Naive B cell (primary cell): ENCODE measurements at regions not wholly inside any gene's neighbourhood (a gene's known extent, or its start where the extent isn't known, plus 50 kb on each side); places are given as distances from the start of the nearest gene placed in this dataset.
A peak's percentile ranks its signal among the peaks of the same experiment; 100 is the strongest.

ENCODE experiments used
- ATAC-seq, 2 donors: fragments of 150-1000 bp; cut with Tn5 transposase; 2 replicates each; pipeline ENCODE4 v1.10.0; 2021; ENCODE audit warnings: low read depth in 2 of 2, mild to moderate bottlenecking in 2 of 2, moderate library complexity in 2 of 2
- DNase-seq: peaks from one replicate; pipeline ENCODE4 v3.0.0; 2022
- H3K27ac Mint-ChIP-seq, 6 donors: one replicate each; pipeline ENCODE4 v1.8.0; 2020 to 2022; ENCODE audit warnings: mild to moderate bottlenecking in 6 of 6, mixed read lengths in 6 of 6, moderate library complexity in 5 of 6, inconsistent platforms in 2 of 6
- H3K27me3 Mint-ChIP-seq, 3 donors: one replicate each; pipeline ENCODE4 v1.8.0; 2021 to 2022; ENCODE audit warnings: mixed read lengths in 3 of 3, mild to moderate bottlenecking in 1 of 3
- H3K36me3 Mint-ChIP-seq, 2 donors: one replicate each; pipeline ENCODE4 v1.8.0; 2020 to 2022; ENCODE audit warnings: mixed read lengths in 2 of 2, inconsistent platforms in 1 of 2, mild to moderate bottlenecking in 1 of 2
- H3K4me1 Mint-ChIP-seq, 3 donors: one replicate each; pipeline ENCODE4 v1.8.0; 2020 to 2022; ENCODE audit warnings: mixed read lengths in 3 of 3, inconsistent platforms in 1 of 3, mild to moderate bottlenecking in 1 of 3, moderate library complexity in 1 of 3
- H3K4me3 Mint-ChIP-seq, 8 donors: one replicate each; pipeline ENCODE4 v1.8.0; 2020 to 2022; ENCODE audit warnings: mild to moderate bottlenecking in 8 of 8, mixed read lengths in 8 of 8, moderate library complexity in 8 of 8, inconsistent platforms in 2 of 8
- H3K9me3 Mint-ChIP-seq, 7 donors: one replicate each; pipeline ENCODE4 v1.8.0; 2020 to 2022; ENCODE audit warnings: mixed read lengths in 7 of 7, mild to moderate bottlenecking in 5 of 7, inconsistent platforms in 2 of 7, moderate library complexity in 1 of 7

- no peak overlapping the region for H3K27ac Mint-ChIP-seq
- H3K4me3 Mint-ChIP-seq, result peak overlapping the region in 1 of 8 donors; percentile 5
- no peaks in the 10 kb centered on the region for H3K36me3 Mint-ChIP-seq
- ATAC-seq, result no peak
- peaks cover 0 to 9% (median 3%) of the 10 kb centered on the region in 7 donors for H3K9me3 Mint-ChIP-seq
- peaks cover 5 to 13% (median 10%) of the 10 kb centered on the region in 3 donors for H3K27me3 Mint-ChIP-seq
- no peak for DNase-seq
- H3K4me1 Mint-ChIP-seq, result no peaks in the 10 kb centered on the region
These were observed 728.6 kb downstream of the PTPRU start for GRCh38 chr1:29964718-29965533.

GRCh38 chr1:29963946-29964345 lies 727.6 kb downstream of the PTPRU start:
- H3K4me3 Mint-ChIP-seq, result no peak overlapping the region

GRCh38 chr1:29962831-29963247 lies 726.5 kb downstream of the PTPRU start:
- ATAC-seq (no peak), DNase-seq (no peak)
- Mint-ChIP-seq H3K4me3 (no peak overlapping the region), H3K27ac (no peak overlapping the region), H3K27me3 (peaks cover 0 to 13% (median 6%) of the 10 kb centered on the region in 3 donors), H3K9me3 (peaks cover 0 to 5% (median 3%) of the 10 kb centered on the region in 7 donors), H3K4me1 (no peaks in the 10 kb centered on the region), H3K36me3 (no peaks in the 10 kb centered on the region)

More at GRCh38 chr1:29963946-29964345, 727.6 kb downstream of the PTPRU start:
- Mint-ChIP-seq H3K27ac (no peak overlapping the region), H3K4me1 (no peaks in the 10 kb centered on the region), H3K36me3 (no peaks in the 10 kb centered on the region), H3K9me3 (peaks cover 0 to 6% (median 3%) of the 10 kb centered on the region in 7 donors), H3K27me3 (peaks cover 3 to 13% (median 6%) of the 10 kb centered on the region in 3 donors)
- DNase-seq (no peak), ATAC-seq (no peak)

GRCh38 chr1:29962336-29962735 lies 726.0 kb downstream of the PTPRU start:
- H3K27ac Mint-ChIP-seq, result no peak overlapping the region
- H3K4me1 Mint-ChIP-seq, result no peaks in the 10 kb centered on the region
- H3K27me3 Mint-ChIP-seq, result peaks cover 0 to 13% (median 6%) of the 10 kb centered on the region in 3 donors
- no peaks in the 10 kb centered on the region for H3K36me3 Mint-ChIP-seq
- ATAC-seq (no peak), DNase-seq (no peak)
- H3K9me3 Mint-ChIP-seq, result peaks cover 0 to 5% (median 3%) of the 10 kb centered on the region in 7 donors
- no peak overlapping the region for H3K4me3 Mint-ChIP-seq

- ATAC-seq, result no peak
- no peak overlapping the region for H3K27ac Mint-ChIP-seq
These were observed 725.2 kb downstream of the PTPRU start for GRCh38 chr1:29961293-29962059.

GRCh38 chr1:29960876-29961275 lies 724.6 kb downstream of the PTPRU start:
- no peaks in the 10 kb centered on the region for H3K36me3 Mint-ChIP-seq
- H3K4me3 Mint-ChIP-seq, result no peak overlapping the region
- peaks cover 0 to 12% (median 8%) of the 10 kb centered on the region in 3 donors for H3K27me3 Mint-ChIP-seq
- no peak for ATAC-seq
- peaks cover 0 to 5% (median 4%) of the 10 kb centered on the region in 7 donors for H3K9me3 Mint-ChIP-seq
- DNase-seq, result no peak
- H3K4me1 Mint-ChIP-seq, result no peaks in the 10 kb centered on the region
- H3K27ac Mint-ChIP-seq, result no peak overlapping the region

More at GRCh38 chr1:29961293-29962059, 725.2 kb downstream of the PTPRU start:
- no peaks in the 10 kb centered on the region for H3K36me3 Mint-ChIP-seq
- H3K4me1 Mint-ChIP-seq, result no peaks in the 10 kb centered on the region
- peaks cover 0 to 5% (median 3%) of the 10 kb centered on the region in 7 donors for H3K9me3 Mint-ChIP-seq
- H3K4me3 Mint-ChIP-seq, result no peak overlapping the region
- peaks cover 0 to 13% (median 10%) of the 10 kb centered on the region in 3 donors for H3K27me3 Mint-ChIP-seq
- no peak for DNase-seq

- ATAC-seq (no peak), DNase-seq (no peak)
- no peaks in the 10 kb centered on the region for H3K4me1 Mint-ChIP-seq
- peaks cover 0 to 5% (median 4%) of the 10 kb centered on the region in 7 donors for H3K9me3 Mint-ChIP-seq
- H3K4me3 Mint-ChIP-seq, result no peak overlapping the region
- H3K27me3 Mint-ChIP-seq, result peaks cover 0 to 11% (median 8%) of the 10 kb centered on the region in 3 donors
- H3K36me3 Mint-ChIP-seq, result no peaks in the 10 kb centered on the region
- no peak overlapping the region for H3K27ac Mint-ChIP-seq
These were observed 723.9 kb downstream of the PTPRU start for GRCh38 chr1:29960156-29960755.

- no peak for ATAC-seq
- no peaks in the 10 kb centered on the region for H3K4me1 Mint-ChIP-seq
These were observed 723.0 kb downstream of the PTPRU start for GRCh38 chr1:29959356-29959755.

GRCh38 chr1:29958271-29958670 lies 721.9 kb downstream of the PTPRU start:
- Mint-ChIP-seq H3K36me3 (no peaks in the 10 kb centered on the region), H3K4me1 (no peaks in the 10 kb centered on the region), H3K9me3 (peaks cover 0 to 5% (median 4%) of the 10 kb centered on the region in 7 donors), H3K27me3 (peaks cover 0 to 17% (median 8%) of the 10 kb centered on the region in 3 donors), H3K4me3 (no peak overlapping the region), H3K27ac (no peak overlapping the region)
- ATAC-seq (no peak), DNase-seq (no peak)

More at GRCh38 chr1:29959356-29959755, 723.0 kb downstream of the PTPRU start:
- peaks cover 0 to 5% (median 4%) of the 10 kb centered on the region in 7 donors for H3K9me3 Mint-ChIP-seq
- DNase-seq, result no peak
- no peaks in the 10 kb centered on the region for H3K36me3 Mint-ChIP-seq
- peaks cover 0 to 17% (median 8%) of the 10 kb centered on the region in 3 donors for H3K27me3 Mint-ChIP-seq
- no peak overlapping the region for H3K4me3 Mint-ChIP-seq
- no peak overlapping the region for H3K27ac Mint-ChIP-seq

- H3K27me3 Mint-ChIP-seq, result peaks cover 3 to 27% (median 14%) of the 10 kb centered on the region in 3 donors
- H3K36me3 Mint-ChIP-seq, result no peaks in the 10 kb centered on the region
- no peak for DNase-seq
- no peak overlapping the region for H3K27ac Mint-ChIP-seq
- peaks cover 0 to 5% (median 0%) of the 10 kb centered on the region in 7 donors for H3K9me3 Mint-ChIP-seq
- no peak overlapping the region for H3K4me3 Mint-ChIP-seq
- ATAC-seq, result no peak
- no peaks in the 10 kb centered on the region for H3K4me1 Mint-ChIP-seq
These were observed 720.2 kb downstream of the PTPRU start for GRCh38 chr1:29956349-29957030.

GRCh38 chr1:29954591-29954990 lies 718.3 kb downstream of the PTPRU start:
- Mint-ChIP-seq H3K4me1 (no peaks in the 10 kb centered on the region), H3K27me3 (peaks cover 13 to 28% (median 16%) of the 10 kb centered on the region in 3 donors), H3K36me3 (no peaks in the 10 kb centered on the region), H3K4me3 (no peak overlapping the region), H3K27ac (no peak overlapping the region), H3K9me3 (peaks cover 0 to 5% (median 0%) of the 10 kb centered on the region in 7 donors)
- no peak for ATAC-seq
- DNase-seq, result no peak

GRCh38 chr1:29953961-29954360 lies 717.6 kb downstream of the PTPRU start:
- Mint-ChIP-seq H3K9me3 (peaks cover 0 to 5% (median 0%) of the 10 kb centered on the region in 7 donors), H3K27me3 (peaks cover 13 to 28% (median 18%) of the 10 kb centered on the region in 3 donors), H3K4me3 (no peak overlapping the region), H3K4me1 (no peaks in the 10 kb centered on the region), H3K36me3 (no peaks in the 10 kb centered on the region), H3K27ac (no peak overlapping the region)
- ATAC-seq (no peak), DNase-seq (no peak)

- Mint-ChIP-seq H3K9me3 (peaks cover 0 to 3% (median 0%) of the 10 kb centered on the region in 7 donors), H3K4me1 (no peaks in the 10 kb centered on the region), H3K27ac (no peak overlapping the region), H3K27me3 (peaks cover 13 to 33% (median 30%) of the 10 kb centered on the region in 3 donors), H3K36me3 (no peaks in the 10 kb centered on the region), H3K4me3 (no peak overlapping the region)
- no peak for ATAC-seq
- DNase-seq, result no peak
These were observed 713.4 kb downstream of the PTPRU start for GRCh38 chr1:29949676-29950075.
